NCI-H1436 (cell line): ENCODE measurements at regions not wholly inside any gene's neighbourhood (a gene's known extent, or its start where the extent isn't known, plus 50 kb on each side); places are given as distances from the start of the nearest gene placed in this dataset.

ENCODE experiments used
- DNase-seq: peaks from one replicate; lab custom pipeline; 2025; lab: John Stamatoyannopoulos, UW

DNA sequence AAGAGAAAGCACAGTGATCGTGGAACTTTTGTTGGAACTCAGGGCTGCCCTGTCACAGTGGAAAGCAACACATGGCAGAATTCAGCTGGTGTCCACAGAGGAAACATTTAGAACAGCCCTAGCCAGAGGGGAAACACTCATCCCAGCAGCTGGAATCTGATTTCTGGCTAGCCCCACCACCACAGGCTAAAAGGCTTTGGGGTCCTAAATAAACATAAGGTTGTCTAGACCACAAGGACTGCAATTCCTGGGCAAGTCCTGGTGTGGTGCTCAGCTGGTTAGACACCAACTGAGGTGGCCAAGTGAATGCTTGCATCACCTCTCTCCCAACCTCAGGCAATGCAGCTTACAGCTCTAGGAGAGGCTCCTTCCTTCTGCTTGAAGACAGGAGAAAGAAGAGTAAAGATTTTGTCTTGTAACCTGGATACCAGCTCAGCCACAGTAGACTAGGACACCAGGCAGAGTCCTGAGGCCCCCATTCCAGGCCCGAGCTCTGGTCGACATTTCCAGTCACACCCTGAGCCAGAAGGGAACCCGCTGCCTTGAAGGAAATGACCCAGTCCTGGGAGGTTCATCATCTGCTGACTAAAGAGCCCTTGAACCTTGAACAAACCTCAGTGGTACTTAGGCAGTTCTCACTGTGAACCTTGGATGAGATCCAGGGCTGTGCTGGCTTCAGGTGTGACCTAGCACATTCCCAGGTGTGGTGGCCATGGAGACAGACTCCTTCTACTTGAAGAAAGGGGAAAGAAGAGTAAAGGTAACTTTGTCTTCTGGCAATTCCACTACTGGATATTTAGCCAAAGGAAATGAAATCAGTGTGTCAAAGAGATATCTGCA, 85.4 kb upstream of the PLXNC1 start:
- DNase-seq, result no peak

DNA sequence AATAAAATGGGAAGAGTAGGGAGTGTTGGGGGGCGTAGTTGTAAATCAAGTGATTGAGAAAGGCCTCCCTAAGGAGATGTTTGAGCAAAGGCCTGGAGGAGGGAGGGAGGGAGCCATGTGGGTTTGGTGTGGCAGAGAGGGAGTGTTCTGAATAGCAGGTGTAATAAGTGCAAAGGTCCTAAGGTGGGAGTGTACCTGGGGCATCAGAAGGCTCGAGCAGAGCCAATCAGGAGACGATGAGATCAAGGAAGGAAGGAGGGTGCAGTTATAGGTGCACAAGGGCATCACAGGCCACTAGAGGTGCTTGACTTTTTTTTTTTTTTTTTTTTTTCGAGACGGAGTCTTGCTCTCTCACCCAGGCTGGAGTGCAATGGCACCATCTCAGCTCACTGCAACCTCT, 77.9 kb upstream of the PLXNC1 start:
- no peak for DNase-seq

DNA sequence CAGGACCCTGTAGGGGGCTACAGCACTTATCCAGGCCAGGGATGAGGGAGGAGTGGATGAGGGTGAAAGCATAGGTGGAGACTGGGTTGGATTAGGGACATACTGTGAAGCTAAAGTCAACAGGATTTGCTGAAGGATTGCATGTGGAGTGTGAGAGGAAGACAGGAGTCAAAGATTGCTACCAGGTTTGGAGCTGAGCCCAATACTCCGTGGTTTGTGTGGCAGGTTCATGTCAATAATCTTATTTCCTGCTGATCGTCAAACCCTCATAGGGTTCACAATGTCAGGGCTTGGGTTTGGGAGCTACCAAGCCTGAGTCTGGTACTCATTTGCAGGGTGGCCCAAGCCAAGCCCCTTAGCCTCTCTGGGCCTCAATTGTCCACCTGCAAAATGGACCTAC, 77.1 kb upstream of the PLXNC1 start:
- DNase-seq, result no peak

DNA sequence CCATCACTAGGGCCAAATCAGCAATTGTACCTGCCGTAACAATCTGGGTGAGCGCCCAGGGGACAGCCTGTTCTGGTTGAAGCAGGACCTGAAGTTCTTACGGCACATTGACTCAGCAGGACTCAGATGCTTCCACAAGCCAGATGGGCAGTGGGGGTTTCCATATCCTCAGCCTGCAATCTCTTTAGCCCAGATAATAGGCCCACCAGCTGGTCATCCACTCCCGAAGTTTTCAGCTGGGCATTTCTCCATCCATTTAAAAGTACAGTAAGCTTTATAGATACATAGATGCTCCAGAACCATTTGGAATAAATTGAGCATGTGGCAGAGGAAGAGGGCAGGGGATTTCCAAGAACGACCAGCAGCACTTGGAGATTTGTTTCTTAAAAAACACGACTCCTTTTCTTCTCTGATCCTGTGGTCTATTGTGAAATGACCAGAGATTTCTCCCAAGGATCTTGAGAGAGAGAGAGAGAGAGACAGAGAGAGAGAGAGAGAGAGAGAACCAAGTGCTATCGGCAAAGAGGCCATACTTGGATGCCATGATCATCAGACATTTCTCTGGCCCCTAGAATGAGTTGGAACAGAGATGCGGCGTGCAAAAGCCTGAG, 74.8 kb upstream of the PLXNC1 start:
- no peak for DNase-seq

DNA sequence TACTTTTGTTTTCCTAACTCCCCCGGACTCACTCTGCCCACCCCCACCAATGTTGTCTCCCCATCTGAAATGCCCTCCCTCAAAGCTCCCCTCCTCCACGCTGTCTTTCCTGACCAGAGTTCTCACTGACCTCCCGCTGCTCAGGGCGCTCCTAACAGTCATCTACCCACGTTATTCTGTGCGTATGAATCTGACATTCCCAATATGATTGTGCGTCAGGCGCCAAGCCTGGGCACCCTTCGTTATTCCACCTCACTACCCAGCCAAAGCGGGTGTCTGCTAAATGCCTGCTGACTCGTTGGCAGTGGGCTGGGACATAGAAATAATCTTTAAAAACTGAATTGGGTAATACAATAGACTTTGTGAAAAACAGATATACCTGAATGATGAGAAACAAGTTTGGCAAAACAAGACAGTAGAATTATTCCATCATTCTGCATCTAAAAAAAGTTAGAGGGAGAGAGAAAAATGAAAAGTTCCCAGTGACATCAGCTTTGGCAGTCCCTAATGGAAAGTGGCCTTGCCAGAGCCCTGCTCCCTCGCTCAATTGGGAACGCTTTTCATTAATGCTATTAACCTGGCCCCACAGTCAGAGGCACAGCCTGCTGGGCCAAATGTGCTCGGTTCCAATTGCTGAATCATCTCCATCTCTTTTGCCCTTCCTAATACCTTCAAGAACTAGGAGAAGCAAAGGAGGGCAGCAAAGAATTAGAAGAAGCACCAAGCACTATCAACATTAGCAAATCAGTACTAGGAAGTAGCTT, 74.0 kb upstream of the PLXNC1 start:
- no peak for DNase-seq

DNA sequence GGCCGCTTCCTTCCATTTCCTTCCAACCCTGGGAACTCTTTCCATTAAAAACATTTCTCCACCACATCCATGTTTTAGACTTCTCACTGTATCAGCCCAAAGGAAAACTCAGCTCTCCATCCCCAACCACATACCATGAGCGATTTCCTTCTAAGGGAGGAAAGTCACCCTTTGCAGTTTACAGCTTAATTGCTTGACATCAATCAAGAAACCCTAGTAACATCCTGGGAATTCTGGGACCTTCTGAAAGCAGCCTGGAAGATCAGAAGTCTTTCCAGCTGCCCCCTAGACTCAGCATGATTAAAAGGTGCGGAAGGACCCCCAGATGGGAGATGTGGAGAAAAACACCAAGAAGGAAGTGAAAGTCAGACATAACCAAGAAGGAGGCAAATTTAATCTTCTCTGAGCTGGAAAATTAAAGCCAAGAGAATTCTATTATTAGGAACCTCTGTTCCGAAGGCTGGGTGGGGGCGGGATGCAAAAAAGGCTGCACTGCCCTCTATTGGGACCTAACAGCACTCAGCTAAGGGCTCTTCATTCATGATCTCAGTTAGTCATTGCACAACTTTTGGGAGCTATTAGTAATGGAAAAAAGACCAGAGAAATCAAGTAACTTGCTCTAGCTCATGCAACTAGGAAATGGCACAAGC, 73.3 kb upstream of the PLXNC1 start:
- DNase-seq, result no peak

DNA sequence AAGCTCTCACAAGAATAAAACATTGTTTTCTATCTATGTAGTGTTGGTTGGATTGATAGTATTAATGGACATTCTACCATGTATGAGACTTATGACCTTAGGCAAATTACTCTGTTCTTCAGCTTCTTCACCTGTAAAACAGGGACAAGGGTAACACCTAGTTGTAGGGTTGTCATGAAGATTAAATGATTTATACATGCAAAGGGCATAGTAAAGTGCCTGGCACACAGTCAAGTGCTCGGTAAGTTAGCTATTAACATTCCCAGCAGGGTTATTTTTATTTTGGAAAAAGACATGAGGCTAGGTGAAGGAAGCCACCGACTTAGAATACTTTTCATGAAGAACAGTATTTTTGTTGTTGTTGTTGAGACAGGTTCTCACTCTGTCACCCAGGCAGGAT, 71.2 kb upstream of the PLXNC1 start:
- no peak for DNase-seq

DNA sequence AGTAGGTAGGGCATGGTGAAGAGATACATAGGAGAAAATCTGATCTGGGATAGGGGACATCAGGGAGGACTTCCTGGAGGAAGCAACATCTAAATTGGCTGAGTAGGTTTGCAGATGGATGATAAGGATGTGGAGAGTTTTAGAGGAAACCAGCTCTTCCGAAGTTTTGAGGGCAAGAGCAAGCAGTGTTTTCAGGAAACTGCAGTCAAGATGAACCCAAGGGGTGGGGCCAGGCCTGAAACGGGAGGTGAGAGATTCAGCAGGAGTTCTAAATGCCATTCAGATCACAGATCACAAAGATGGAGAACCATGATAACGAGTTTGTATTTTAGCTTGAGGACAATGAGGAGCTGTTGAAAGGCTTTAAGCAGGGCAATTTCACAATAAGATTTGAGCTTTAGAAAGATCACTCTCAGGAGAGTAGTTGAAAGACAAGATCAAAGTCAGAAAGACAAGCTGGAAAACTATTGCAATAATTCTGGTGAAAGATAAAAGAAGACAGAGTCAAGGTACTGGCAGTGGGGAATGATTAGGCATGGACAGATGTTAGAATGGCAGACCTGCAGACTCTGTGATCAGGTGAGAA, 70.1 kb upstream of the PLXNC1 start:
- DNase-seq, result no peak

DNA sequence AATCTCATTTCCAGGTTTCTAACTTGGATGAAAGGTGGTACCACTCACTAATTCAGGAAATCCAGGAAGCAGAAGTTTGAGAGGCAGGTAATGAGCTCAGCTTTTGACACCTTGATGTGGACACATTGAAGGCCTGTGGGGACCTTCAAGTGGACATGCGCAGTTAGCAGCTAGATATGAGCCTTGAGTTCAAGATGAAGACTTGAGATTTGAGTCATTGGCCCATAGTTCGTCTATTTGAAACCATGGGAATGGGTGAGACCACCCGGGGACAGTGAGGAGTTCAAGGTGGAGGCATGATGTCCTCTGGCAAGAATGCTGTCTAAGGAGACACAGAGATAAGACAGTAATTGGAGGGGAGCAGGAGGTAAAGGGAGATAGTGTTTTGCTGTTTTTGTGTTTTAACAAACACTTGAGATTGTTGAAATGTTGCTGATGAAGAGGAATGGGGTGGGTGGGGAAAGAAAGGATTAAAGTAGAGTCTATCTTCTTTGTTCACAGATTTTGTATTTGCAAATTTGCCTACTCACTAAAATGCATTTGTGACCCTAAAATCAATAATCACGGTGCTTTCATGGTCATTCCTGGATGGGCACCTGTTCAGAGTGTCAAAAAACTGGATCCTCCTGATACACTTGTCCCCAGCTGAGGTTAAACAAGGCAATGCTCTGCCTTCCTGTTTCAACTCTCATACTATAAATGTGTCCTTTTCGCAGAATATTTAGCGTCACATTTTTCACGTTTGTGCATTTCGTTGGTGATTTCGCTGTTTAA, 69.5 kb upstream of the PLXNC1 start:
- no peak for DNase-seq

DNA sequence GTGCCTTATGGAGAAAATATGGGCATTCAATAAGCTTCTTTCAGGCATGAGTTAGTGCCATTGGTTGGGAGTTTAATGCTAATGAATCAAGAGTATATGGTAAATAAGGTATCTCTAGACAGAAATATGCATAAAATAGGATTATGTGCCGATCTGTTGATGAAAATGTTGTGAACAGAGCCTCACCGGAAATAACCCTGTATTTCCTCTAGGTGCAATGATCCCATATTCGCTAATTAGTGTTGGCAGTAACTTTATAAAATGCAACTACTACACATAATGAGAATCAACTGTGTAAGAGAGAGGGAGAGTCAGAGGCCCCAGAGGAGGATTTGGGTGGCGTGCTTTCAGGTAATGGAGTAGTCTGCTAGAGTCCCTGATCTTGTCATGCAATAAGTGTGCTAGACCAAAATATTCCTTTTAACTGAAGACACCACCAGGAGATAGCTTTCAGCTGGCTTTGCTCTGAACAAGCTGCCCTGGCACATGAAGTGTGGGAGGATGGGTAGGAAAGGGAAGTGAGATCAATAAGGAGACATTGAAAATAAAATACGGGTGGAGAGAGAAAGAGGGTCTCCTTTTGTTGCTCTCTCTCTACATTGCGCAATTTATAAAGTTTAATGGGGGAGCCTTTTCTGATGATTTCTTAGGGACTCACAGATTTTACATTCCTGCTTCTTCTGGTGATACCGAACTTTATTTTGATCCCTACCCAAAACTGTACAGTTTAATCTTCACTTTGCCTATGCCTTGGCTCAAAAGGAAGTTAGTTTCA, 68.6 kb upstream of the PLXNC1 start:
- DNase-seq, result no peak

DNA sequence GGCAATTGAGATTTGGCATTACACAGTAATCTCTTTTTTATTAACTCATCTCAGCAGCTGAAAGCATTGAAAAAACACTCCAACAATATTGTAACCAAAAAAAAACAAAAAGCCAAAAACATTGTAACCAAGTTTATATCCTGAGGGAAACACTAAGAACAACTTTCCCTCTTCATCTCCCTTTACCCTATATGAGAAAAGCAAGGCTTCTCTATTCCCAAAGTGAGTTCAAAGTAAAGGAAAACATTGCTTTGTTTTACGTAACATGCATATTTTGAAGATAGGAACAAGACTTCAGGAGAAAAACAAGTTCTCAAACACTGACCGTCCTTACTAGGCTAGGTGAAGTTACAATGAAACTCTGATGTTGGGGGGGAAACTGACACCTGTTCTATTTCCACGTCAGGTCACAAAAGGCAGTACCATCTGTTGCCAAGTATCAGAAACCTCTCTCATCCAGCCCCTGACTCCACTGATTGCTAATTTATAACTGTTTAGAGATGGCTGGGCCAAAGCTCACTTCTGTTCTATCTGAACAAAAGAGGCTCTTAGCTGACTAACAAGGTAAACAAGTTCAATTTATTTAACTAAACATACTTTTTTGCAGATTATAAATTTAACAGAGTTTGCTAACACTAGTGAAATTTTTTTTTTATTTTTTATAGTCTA, 67.9 kb upstream of the PLXNC1 start:
- no peak for DNase-seq

DNA sequence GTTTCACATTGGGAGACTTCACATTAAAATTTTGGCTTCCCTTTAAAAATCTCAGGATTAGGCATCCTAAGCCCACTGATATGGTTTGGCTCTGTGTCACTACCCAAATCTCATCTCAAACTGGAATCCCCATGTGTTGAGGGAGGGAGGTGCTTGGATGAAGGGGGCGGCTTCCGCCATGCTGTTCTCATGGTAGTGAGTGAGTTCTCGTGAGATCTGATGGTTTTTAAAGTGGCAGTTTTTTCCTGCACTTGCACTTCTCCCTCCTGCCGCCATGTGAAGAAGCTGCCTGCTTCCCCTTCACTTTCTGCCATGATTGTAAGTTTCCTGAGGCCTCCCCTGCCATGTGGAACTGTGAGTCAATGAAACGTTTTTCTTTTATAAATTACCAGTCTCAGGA, 65.7 kb upstream of the PLXNC1 start:
- no peak for DNase-seq

DNA sequence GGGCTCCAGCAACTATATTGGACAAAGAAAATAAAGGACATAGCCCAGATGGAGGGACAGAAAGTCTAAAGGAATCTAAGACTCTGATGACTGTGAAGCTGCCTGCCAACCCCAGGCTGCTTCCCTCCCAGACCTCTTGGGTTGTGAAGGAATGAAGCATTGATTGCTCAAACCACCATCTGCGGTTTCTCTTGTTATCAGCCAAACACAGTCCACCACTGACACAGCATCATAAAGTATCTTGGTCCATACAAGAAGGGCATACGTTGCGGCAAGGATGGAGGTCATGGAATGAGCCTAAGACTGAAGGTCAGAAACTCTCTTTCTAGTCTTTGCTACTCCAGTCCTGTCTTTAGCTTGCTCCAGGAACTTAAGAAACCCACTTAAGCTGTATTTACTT, 58.5 kb upstream of the PLXNC1 start:
- no peak for DNase-seq

DNA sequence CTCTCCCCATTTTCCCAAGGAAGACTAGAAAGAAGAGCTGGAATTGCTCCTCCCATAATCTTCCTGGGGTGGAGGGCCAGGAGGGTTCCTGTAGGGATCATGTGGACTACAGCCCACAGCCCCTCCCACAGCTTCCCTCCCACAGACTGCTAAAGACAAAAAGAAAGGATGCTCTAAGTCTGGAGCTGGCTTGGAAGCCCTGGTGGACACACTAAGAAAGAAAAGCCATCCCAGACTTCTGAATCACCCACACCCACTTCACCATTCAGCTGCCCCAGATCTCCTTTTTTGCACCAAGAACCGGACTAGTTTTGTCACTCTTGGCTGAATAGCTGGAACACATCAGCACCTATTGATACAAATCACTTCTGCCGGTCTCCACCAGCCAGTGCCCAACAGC, 56.8 kb upstream of the PLXNC1 start:
- DNase-seq, result no peak

DNA sequence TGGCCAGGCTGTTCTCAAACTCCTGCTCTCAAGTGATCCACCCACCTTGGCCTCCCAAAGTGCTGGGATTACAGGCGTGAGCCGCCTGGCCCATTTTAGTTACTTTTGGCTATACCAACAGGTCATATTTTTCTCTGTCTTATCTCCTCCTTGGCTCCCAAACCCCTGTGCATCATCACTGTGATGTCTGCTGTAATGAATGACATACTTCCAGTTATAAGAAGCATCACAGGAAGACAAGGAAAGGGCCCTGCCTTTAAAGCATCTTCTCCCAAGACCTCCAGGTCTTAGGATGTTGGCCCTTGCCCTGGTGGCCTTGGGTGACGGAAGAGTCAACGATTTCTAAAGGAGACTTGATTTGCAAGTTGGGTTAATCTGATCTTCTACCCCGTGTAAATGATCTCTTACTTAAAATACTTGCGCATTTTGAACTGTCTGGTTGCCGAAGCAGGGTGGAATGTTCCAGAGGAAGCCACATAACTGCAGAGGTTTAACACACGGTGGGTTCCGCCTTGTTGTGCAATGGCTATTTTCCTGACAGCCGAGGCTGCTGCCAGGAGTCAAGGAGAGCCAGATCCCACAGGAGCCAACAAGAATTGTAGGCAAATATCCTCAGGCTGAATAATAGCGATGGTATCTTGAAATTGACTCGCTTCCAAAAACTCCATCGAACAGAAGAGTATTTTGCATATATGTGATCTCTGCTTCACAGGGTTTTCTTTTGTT, 55.7 kb upstream of the PLXNC1 start:
- DNase-seq, result no peak

DNA sequence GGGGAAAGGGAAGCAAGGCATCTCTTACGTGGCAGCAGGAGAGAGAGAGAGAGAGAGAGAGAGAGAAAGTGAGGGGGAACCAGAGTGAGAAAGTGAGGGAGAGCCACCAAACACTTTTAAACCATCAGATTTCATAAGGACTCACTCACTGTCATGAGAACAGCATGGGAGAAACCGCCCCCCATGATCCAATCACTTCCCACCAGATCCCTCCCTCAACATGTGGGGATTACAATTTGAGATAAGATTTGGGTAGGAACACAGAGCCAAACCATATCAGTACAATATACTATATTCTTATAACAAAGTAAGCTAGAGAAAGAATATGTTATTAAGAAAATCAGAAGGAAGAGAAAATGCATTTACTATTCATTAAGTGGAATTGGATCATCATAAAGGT, 53.7 kb upstream of the PLXNC1 start:
- no peak for DNase-seq

DNA sequence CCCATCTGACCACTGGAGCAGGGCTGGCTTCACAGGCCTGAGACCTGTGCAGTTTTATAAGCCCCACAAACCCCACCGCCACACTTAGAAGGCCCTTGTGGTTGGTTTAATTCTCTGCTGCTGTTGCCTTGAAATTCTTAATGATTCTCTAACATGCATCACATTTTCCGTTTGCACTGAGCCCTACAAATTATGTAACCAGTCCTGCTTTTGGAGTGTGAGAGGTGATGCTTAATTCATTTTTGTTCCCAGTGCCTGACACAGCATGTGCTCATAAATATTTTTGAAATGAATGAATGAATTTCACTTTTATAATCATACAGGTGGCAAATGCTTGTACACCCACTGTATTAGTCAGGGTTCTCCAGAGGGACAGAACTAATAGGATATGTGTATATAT, 52.8 kb upstream of the PLXNC1 start:
- no peak for DNase-seq

DNA sequence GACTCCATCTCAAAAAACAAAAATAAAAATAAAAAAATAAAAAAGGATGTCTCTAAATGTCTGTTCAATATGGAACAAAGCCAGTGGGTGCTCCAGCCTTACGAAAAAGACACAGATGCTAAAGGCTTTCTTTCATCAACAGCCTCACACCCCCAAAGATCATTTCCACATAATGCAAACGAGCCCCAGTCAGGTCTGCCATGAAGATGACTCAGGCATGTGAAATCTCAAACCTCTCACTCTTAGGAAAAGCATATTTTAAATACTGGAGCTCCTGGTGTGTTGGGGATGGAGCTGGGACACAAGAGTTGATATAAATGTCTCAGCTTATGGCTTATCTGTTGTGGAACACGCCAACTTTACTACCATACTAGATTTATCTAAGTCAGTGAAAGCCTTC, 49.9 kb upstream of the PLXNC1 start:
- DNase-seq, result no peak
